RWPE2 (cell line): ENCODE measurements at regions not wholly inside any gene's neighbourhood (a gene's known extent, or its start where the extent isn't known, plus 50 kb on each side); places are given as distances from the start of the nearest gene placed in this dataset.

Source experiments
- ATAC-seq: fragments of 200-7000 bp; cut with Tn5 transposase; 3 replicates; pipeline ENCODE4 v1.9.1; 2021; ENCODE audit warnings: low read depth
- DNase-seq: peaks from one replicate; pipeline ENCODE4 v3.0.0-alpha.2; 2020; ENCODE audit warnings: low spot score
- H3K27ac ChIP-seq: fragments of 450-650 bp; 2 replicates; pipeline ENCODE4 v1.5.1; 2017; ENCODE audit warnings: mild to moderate bottlenecking; ENCODE audit not compliant: poor library complexity, severe bottlenecking
- H3K27me3 ChIP-seq: fragments of 250-450 bp; sonication (Bioruptor Pico); 2 replicates; pipeline ENCODE4 v1.5.1; 2021; ENCODE audit warnings: mild to moderate bottlenecking, moderate library complexity; ENCODE audit not compliant: insufficient read depth, poor library complexity, severe bottlenecking
- H3K36me3 ChIP-seq: fragments of 250-450 bp; sonication (Bioruptor Pico); 2 replicates; pipeline ENCODE4 v1.5.1; 2020; ENCODE audit warnings: low read depth, mild to moderate bottlenecking, moderate library complexity
- H3K4me1 ChIP-seq: fragments of 250-450 bp; sonication (Bioruptor Pico); 2 replicates; pipeline ENCODE4 v1.5.1; 2021; ENCODE audit warnings: mild to moderate bottlenecking, moderate library complexity; ENCODE audit not compliant: insufficient read depth, poor library complexity, severe bottlenecking
- H3K4me3 ChIP-seq: fragments of 250-450 bp; sonication (Bioruptor Pico); 2 replicates; pipeline ENCODE4 v1.5.1; 2021; ENCODE audit warnings: mild to moderate bottlenecking, moderate library complexity; ENCODE audit not compliant: severe bottlenecking
- H3K9me3 ChIP-seq: fragments of 250-450 bp; sonication (Bioruptor Pico); 2 replicates; pipeline ENCODE4 v1.5.1; 2021; ENCODE audit warnings: mild to moderate bottlenecking, moderate library complexity; ENCODE audit not compliant: severe bottlenecking
- CTCF ChIP-seq: fragments of 450-650 bp; IDR thresholded peaks from one replicate; pipeline ENCODE4 v1.5.1; 2017; ENCODE audit warnings: mild to moderate bottlenecking, moderate library complexity; ENCODE audit not compliant: poor library complexity, severe bottlenecking

- Histone ChIP-seq H3K9me3 (no peaks in the 10 kb centered on the region), H3K4me3 (no peak overlapping the region), H3K4me1 (peaks cover 6% of the 10 kb centered on the region), H3K27me3 (no peaks in the 10 kb centered on the region), H3K36me3 (no peaks in the 10 kb centered on the region), H3K27ac (no peak overlapping the region)
- no peak for DNase-seq
- TF ChIP-seq CTCF = no peak
- no peak for ATAC-seq
These were observed 266.2 kb downstream of the FBXO15 start for GRCh38 chr18:73881396-73881917.

DNA sequence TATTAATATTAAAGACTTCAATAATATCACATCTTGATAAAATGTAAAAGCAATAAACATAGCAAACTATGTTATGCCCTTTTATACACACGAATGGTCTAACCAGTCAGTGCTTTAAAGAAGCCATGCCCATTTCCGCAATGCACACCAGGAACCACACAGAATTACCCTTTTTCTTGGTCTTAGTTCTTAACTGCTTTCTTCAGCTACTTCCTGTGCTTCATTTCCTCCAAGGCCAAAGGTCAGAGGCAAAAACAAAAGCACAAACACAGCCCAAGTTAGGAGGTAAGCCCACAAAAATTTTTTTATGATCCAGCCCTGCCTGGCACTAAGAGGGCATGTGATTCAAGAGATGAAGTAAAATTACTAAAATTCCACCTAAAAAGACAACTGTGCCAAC is 267.2 kb downstream of the FBXO15 start:
- Histone ChIP-seq H3K27ac (peak overlapping the region; percentile 29), H3K36me3 (no peaks in the 10 kb centered on the region), H3K27me3 (no peaks in the 10 kb centered on the region), H3K4me1 (peaks cover 6% of the 10 kb centered on the region), H3K9me3 (no peaks in the 10 kb centered on the region), H3K4me3 (no peak overlapping the region)
- no peak for DNase-seq
- ATAC-seq = no peak
- no peak for TF ChIP-seq CTCF

GRCh38 chr18:73879766-73880165 is 267.9 kb downstream of the FBXO15 start:
- DNase-seq (no peak), ATAC-seq (no peak; the same call in 2 of the 3 replicates)
- Histone ChIP-seq H3K36me3 (no peaks in the 10 kb centered on the region), H3K27me3 (no peaks in the 10 kb centered on the region), H3K4me3 (no peak overlapping the region), H3K4me1 (peaks cover 6% of the 10 kb centered on the region), H3K9me3 (no peaks in the 10 kb centered on the region), H3K27ac (no peak overlapping the region)
- no peak for TF ChIP-seq CTCF

GRCh38 chr18:73879328-73879727 is 268.3 kb downstream of the FBXO15 start:
- H3K4me3 ChIP-seq = no peak overlapping the region
- H3K27me3 ChIP-seq = no peaks in the 10 kb centered on the region
- H3K4me1 ChIP-seq = peaks cover 6% of the 10 kb centered on the region
- no peak for ATAC-seq
- no peak for DNase-seq
- no peaks in the 10 kb centered on the region for H3K9me3 ChIP-seq
- no peak overlapping the region for H3K27ac ChIP-seq
- no peak for TF ChIP-seq CTCF
- no peaks in the 10 kb centered on the region for H3K36me3 ChIP-seq

DNA sequence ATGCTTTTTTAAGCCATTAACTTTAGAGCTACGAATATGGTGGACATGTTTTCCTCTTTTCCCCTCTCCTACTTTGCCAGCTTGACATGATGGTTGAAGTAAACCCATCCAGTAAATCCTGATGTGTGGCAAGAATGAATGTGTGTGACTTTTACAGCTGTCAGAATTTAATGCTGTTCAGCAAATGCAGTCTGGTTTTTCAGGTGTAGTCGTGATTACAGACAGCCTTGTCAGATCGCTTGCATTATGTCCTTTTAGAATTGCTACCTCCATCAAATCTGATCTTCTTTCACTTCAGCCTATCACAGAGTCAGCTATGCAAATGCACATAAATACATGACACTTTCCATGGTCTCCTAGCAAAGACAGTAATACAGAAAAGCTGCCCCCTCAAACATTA is 278.5 kb downstream of the FBXO15 start:
- no peak for TF ChIP-seq CTCF
- H3K27ac ChIP-seq = no peak overlapping the region
- no peak for ATAC-seq
- no peak overlapping the region for H3K4me3 ChIP-seq
- H3K27me3 ChIP-seq = no peaks in the 10 kb centered on the region
- no peaks in the 10 kb centered on the region for H3K9me3 ChIP-seq
- no peaks in the 10 kb centered on the region for H3K4me1 ChIP-seq
- no peaks in the 10 kb centered on the region for H3K36me3 ChIP-seq
- DNase-seq = no peak
